NCI-H345 treated with DMSO at 0.1 percent for 48 hours (cell line): ENCODE measurements at regions not wholly inside any gene's neighbourhood (a gene's known extent, or its start where the extent isn't known, plus 50 kb on each side); places are given as distances from the start of the nearest gene placed in this dataset.
"Not testable (repeated sequence)": the region's sequence is repeated elsewhere in the genome, so short reads cannot be mapped to it uniquely, and the experiment has no call there.

ENCODE experiments used
- DNase-seq: peaks from one replicate; lab custom pipeline; 2025; ENCODE audit not compliant: unreplicated experiment; lab: John Stamatoyannopoulos, UW

GRCh38 chr16:61014869-61015268 lies 1021.4 kb downstream of the CDH8 start:
- no peak for DNase-seq

GRCh38 chr16:61007694-61008093 lies 1028.5 kb downstream of the CDH8 start:
- no peak for DNase-seq

DNA sequence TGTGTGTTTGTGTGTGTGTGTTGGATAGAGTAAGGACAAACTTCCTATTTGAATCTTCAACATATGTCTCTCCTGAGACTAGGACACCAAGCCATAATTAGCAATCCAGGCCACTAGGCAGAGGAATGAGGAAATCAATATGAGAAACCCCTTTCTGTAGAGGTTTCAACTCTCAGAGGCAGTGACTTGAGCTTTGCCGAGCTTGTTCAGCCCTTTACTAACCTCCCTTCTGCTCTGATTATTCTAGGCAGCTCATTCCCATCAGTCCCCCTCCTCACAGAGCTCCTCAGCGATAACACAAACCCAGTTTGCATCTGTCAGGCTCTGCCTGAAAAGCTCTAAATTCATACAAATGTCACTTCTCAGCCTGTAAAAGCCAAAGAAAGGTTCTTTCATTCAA lies 1030.3 kb downstream of the CDH8 start:
- DNase-seq = no peak

GRCh38 chr16:61002479-61003204 lies 1033.6 kb downstream of the CDH8 start:
- DNase-seq = no peak

DNA sequence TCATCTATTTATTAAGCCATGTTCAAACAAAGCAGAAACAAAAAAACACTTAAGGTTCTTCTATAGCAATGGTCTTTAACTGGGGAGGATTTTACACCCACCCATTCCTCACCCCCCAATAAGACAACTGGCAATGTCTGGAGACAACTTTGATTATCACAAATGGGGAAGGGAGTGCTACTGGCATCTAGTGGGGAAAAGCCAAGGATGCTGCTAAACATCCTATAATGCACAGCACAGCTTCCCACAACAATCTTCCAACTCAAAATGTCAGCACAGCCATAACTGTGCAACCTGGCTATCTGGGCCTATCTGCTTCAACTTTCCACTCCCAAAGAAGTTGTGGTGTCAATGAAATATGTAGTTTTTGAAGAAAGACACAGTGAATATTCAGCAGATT lies 1044.4 kb downstream of the CDH8 start:
- no peak for DNase-seq

GRCh38 chr16:60989592-60989991 lies 1046.6 kb downstream of the CDH8 start:
- DNase-seq = no peak

- DNase-seq = no peak
Observed at GRCh38 chr16:60979119-60979518, 1057.1 kb downstream of the CDH8 start.

DNA sequence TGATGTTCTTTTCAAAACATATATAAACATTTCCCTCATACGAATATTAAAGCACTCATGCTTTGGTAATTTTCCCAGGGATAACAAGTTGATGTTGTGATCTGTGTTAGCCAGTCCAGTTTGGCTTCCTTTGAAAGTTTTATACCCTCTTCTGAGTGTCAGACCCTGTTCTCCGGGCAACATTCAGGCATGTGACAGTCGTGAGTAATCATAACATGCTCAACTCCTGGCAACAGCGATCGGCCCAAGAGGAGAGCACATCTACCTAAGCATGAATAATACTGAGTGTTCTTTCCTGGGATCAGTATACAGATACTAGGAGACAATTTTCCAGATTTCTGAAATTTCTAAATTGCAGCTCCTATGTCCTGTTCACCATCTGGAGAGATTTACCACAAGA lies 1086.4 kb downstream of the CDH8 start:
- DNase-seq = no peak

GRCh38 chr16:60945225-60945624 lies 1091.0 kb downstream of the CDH8 start:
- DNase-seq = no peak

DNA sequence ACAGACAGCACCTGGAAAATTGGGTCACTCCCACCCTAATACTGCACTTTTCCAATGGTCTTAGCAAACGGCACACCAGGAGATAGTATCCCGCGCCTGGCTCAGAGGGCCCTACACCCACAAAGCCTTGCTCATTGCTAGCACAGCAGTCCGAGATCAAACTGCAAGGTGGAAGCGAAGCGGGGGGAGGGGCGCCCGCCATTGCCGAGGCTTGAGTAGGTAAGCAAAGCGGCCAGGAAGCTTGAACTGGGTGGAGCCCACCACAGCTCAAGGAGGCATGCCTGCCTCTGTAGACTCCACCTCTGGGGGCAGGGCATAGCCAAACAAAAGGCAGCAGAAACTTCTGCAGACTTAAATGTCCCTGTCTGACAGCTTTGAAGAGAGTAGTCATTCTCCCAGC lies 1100.0 kb downstream of the CDH8 start:
- DNase-seq = not testable (repeated sequence)

- DNase-seq = no peak
Observed at GRCh38 chr16:60932600-60932999, 1103.6 kb downstream of the CDH8 start.

DNA sequence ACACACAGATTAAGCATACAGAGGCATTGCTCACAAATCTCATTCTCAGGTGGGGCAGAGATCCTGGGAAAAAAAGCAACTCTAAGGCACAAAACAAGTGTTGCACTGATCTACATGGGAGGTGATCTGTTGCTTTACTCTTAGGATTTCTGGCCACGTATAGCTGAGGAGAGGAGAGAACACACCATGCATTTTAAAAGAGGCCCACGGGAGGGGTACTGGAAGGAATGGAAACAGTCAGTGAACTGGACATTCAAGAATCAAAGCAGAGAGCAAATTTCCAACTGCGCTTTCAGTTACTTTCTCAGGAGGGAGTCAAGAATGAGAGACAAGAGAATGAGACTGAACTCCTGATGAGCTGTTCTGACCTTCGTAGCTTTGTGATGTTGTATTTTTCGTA lies 1105.9 kb downstream of the CDH8 start:
- DNase-seq = no peak

DNA sequence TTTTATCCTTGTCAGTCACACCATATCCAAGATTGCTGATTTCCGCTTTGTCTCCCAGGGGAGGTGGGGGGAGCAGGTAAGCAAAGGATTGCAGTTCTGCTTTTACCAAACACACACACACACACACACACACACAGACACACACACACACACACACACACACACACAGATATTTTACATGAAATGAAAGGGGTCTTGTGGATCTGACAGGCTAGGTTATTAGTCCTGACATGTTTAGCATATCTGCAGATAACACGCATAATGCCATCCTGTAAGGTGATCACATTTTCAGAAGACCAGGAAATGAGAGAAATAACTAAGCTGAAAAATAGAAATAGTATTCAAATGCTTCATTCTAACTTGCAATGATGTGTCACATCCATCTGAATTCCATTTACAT lies 1113.3 kb downstream of the CDH8 start:
- DNase-seq = no peak

DNA sequence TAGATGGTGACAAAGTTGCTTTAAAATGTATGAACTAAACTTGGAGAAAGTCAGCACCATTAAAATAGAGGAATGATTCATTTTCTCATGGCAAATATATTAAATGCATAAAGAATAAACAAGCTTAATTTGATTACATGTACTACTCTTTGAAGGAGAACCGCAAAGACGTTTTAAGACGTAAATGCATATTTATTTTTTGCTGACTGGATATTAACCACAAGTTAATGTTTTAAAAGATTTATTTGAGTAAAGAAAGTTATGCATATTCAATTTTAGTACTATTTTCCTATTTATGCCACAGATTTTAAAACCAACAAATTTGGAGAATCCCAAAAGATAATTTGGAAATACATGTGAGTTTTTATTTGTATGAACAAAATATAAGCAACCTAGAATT lies 1121.9 kb downstream of the CDH8 start:
- no peak for DNase-seq

- DNase-seq = no peak
Observed at GRCh38 chr16:60907645-60908044, 1128.6 kb downstream of the CDH8 start.

- DNase-seq = no peak
Observed at GRCh38 chr16:60905811-60906210, 1130.4 kb downstream of the CDH8 start.

- DNase-seq = no peak
Observed at GRCh38 chr16:60902114-60902513, 1134.1 kb downstream of the CDH8 start.

- no peak for DNase-seq
Observed at GRCh38 chr16:60882816-60883215, 1153.4 kb downstream of the CDH8 start.

GRCh38 chr16:60852635-60853034 lies 1183.6 kb downstream of the CDH8 start:
- DNase-seq = no peak

DNA sequence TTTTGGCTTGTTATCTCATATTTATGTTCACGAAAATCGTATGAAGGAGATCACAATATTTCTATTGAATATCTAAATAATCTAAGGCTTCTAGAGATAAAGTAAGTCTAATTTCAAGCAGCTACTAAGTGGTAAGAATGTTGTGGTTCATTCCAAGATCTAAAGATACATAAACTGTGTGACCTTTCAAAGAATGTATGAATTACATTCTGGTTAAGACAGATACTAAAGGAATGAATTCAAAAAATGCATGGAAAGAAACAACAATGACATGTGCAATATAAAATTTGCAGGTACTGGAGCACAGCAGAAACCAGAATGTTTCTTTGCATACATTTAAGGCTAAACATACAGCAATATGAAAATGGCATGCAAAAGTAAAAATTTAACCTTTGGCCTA lies 1214.6 kb downstream of the CDH8 start:
- DNase-seq = no peak

DNA sequence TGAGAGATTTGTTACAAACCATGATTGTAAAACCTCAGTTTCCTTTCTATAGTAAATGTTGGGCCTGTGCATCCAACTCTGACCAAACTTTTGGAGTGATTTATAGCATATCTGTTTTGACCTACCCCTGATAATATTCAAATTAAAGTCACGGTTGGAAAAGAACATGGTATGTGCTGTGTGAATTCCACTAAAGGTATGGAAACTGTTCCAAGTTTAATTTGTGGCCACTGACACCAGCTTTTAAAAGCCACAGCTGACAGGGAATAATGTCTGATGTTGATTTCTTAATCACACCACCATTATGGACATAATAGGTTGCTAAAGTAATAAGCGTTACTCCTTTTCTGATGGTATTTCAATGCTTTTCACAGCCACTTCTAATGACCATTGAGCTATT lies 1215.9 kb downstream of the CDH8 start:
- DNase-seq = no peak

GRCh38 chr16:60818465-60818864 lies 1217.8 kb downstream of the CDH8 start:
- no peak for DNase-seq

DNA sequence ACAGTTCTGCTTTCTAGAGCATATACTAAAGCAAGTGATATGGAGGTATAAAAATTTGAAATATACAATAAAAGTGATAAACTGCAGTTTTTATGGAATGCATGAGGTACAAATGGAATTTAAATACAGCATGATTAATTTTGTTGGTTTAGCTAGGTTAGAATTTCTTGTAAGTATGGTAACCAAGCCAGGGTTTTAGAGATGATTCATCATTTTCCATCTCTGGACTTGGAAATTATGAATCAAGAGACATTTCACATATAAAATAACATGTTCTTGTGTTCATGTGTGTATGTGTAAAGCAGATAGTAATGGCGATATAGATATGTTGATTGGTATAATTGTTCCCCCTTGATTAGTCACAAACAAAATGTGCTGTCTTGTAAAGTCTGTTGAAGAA lies 1219.8 kb downstream of the CDH8 start:
- no peak for DNase-seq
